ENCODE measurements at regions not wholly inside any gene's neighbourhood (a gene's known extent, or its start where the extent isn't known, plus 50 kb on each side); places are given as distances from the start of the nearest gene placed in this dataset.

DNA sequence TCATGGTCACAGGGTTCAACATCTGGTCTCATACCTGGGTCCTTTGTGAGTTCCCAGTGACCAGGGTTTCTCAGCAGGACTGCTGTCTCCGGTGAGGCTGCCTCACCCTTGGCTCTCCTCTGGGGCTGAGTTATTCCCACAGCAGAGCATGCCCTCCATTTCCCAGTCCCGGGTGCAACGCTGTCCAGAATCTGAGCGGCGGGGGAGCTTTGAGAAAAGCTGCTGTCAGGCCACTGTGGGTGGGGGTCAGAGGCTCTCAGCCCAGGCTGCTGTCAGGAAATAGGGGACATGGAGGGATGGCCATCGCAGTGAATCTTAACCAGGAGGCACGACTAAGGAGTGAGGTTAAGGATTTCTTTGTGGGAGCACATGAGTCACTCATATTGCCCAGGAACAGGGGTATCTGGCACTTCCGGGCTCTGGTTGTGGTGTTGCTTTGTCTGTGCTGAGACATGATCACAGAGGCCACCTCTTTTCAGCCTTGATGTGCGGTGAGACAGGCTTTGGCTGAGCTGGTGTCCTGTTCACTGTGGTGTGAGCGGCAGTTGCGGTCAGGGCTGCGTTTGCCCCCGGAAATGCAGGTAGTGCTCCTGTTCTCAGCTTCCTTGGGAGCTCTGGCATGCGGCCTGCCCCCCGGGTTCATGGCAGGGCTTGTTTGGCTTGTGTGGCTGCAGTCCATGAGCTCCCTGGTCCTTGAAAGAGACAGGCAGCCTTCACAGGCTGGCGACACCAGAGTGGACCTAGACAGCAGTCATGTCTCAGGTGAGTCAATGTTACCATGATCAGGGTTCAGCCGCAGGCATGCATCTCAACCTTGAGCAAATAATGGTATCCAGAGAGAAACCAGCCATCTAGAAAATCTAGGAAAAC lies 310.7 kb upstream of the MYT1L start:
- DNase-seq (ENCODE audit: low spot score) = no peak

DNA sequence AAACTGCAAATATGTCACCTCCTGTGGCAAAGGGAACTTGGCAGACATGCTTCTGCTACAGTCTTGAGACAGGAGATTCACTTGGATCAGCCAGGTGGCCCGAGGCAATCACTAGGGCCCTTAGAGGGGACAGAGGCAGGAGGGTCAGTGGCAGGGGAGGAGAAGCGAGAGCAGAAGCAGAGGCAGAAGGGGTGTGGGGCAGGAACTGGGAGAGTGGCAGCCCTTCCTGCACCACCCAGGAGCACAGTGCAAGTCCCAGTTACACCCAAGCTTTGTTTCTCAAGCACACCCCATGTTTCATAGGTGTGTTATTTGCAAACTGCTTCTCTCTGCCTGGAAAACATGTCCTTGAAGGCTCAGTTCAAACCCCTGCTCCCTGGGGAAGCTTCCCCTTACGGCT lies 309.7 kb upstream of the MYT1L start:
- no peak for DNase-seq (ENCODE audit: low spot score)

DNA sequence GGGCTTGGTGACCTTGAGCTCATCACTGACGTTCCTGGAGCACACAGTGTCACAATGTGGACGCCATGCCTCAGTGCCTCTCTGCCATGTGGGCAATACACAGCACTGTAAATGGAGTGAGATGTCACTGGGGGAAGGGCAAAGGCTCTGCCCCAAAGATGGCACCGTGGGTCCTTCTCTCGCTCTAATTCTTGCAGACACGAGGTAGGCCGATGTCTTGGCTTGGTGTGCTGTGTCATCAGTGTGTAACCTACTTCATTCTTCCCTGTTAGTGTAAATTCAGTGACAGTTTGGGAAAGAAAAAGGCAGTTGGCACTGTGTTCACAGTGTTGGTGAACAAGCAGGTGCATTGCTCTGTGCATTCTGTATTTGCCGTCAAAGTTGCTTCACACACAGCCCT lies 309.3 kb upstream of the MYT1L start:
- DNase-seq (ENCODE audit: low spot score) = no peak

DNA sequence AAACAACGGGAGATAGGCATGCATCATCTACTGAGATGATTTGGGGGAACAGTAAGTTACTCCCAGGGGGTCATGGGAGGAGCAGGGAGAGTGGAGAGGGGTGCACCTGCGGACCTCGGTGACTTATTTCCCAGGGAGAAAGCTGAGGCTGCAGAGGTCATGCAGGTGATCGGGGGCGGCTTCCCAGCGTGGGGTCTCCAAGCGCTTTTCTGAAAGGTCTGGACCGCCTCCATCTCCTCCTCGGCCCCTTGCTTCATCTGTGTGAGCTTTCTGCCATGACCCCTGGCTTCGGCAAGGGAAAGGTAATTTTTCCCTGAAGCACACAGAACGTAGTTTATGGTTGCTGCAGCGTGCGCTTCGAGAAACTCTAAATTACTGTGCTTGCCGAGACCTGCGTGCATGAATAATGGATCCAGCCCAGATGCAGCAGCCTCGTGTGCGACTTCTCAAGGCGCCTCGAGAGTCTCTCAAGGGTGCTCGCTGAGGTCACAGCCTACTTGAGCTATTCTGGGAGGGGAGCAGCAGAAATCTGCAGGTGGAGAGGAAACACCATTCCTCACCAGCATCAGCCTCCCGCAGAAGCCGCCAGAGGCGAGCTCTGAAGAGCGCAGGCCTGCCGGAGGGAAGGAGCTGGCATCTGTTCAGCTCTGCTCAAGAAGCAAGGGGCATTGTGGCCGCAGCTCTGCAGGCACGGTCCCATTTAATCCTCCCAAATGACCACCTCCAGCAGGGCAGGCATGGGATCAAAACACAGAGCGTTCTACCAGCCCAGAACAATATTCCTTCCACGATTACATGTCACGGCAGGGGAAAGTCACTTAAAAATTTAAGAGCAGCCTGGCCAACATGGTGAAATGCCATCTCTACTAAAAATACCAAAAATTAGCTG lies 308.4 kb upstream of the MYT1L start:
- peak; percentile 78 for DNase-seq (ENCODE audit: low spot score)

GRCh38 chr2:2638547-2639220 lies 307.6 kb upstream of the MYT1L start:
- DNase-seq (ENCODE audit: low spot score) = no peak

DNA sequence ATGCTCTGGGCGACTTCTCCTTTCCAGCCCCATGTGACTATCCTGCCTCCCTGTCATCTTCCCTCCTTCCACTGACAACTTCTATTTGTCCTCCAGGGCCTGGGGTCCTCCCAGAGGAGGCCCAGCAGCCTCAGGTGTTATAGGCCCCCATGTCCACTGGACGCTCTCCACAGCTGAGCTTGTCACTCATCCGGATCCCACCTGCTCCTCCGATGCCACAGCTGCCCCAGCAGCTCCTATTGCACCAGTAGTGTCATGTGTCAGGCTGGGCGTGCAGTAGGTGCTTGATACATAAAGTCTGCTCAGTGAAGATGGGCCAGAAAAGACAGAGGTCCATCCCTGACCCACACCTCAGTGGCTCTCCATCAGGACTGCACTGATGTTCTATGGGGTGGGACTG lies 305.7 kb upstream of the MYT1L start:
- no peak for DNase-seq (ENCODE audit: low spot score)

DNA sequence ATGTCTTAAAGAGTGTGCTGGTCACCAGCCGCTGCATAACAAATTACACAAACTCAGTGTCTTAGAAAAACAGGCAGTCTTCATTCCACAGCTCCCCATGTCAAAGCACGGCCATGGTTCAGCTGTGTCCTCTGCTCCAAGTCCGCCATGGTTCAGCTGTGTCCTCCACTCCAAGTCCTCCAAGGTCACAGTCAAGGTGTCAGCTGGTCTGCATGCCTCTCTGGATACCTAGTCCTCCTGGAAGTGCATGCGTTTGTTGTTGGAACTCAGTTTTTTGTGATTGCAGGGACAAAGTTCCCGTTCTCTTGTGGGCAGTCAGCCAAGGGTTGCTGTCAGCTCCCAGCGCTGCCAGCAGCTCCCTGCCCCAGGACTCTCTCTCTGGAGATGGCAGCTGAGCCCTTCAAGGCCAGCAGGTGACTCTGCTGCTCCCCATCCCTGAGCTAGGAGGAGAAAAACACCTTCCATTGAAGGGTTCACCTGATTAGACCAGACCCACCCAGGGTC lies 304.0 kb upstream of the MYT1L start:
- no peak for DNase-seq (ENCODE audit: low spot score)

DNA sequence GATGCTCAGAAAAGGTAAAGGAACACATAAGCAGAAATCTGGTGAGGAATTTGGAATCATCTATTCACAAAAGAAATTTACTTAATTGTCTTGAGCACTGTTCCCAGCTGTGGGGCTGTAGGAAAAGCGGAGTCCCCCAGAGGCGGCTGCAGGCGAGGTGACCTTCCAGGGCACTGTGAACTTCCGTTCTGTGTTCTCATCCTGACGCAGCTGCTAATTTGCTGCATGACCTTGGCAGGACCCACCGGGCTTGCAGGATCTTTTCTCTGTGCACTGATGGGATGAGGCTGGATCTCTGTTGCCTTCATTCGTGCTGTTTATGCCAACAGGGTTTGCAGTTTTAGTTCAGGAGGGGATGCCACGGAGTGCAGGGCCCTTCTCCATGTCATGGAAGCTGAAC lies 301.9 kb upstream of the MYT1L start:
- no peak for DNase-seq (ENCODE audit: low spot score)

DNA sequence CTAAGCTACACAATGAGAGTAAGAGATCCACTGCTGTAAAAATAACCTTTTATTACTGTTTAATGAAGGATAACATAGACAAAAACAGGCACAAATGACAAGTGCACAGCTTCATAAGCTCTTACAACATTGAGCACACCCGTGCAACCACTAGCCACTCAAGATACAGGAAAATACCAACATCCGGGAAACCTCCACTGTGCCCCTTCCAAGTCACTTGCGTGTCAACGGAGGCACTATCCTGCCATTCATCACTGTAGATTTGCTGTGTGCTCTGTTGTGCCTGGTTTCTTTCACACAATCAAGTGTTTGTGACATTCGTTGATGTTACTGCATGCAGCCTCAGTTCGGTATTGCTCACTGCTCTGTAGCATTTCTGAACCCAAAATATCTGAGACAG lies 292.9 kb upstream of the MYT1L start:
- no peak for DNase-seq (ENCODE audit: low spot score)

- no peak for DNase-seq (ENCODE audit: low spot score)
Observed at GRCh38 chr2:2621855-2622254, 290.8 kb upstream of the MYT1L start.

DNA sequence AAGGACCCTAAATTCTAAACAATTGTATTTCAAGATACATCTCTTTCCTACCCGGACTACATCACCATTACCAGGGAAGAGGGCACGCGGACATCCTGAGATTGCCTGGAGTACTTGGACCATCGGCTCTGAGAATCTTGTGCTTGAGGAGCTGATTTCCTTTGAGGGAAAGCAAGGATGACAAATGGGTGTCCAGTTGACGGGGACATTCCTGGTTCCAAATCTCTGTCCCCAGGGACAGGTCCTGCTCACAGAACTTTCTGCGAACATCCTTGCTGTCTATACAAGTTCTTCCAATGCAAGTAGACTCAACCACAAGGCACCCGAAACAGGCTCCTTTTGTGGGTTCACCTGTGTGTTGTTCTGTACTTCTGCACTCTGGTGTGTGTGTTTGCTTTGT lies 289.5 kb upstream of the MYT1L start:
- no peak for DNase-seq (ENCODE audit: low spot score)

DNA sequence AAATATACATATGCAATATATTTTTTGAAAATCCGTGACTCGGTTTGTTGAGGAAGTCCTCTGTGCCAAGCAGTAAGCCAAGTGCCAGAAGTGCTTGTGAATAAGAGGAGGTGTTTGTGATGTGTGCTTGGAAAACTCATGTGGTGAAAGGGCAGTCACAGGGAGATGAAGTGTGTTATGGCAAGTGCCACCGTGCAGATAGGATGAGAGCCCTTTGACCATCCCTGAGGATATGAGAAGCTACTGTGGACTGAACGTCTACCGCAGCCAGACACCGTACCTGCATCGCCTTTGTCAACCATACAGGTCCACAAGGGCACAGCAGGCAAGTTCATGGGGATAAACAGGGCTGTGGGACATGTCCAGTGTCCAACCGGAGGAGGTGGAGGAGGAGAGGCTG lies 288.9 kb upstream of the MYT1L start:
- DNase-seq (ENCODE audit: low spot score) = no peak

DNA sequence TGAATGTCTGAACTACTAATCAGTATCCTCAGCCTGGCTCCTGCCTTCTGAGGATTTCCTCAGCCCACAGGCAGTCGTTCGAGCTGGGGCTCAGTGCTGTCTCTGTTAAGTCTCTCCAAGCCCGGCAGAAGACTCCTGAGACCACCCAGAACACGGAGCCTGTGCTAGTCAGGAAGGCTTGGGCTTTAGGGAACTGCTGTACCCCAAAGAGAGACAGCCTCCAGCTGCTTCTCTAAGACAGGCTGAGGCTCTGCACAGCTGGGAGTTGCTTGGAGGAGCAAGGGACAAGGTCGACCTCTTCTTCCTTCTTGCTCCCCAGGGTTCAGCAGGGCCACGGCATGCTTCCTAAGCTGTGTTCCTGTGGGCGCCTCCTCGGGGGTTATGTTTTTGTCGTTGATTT lies 283.4 kb upstream of the MYT1L start:
- DNase-seq (ENCODE audit: low spot score) = no peak

DNA sequence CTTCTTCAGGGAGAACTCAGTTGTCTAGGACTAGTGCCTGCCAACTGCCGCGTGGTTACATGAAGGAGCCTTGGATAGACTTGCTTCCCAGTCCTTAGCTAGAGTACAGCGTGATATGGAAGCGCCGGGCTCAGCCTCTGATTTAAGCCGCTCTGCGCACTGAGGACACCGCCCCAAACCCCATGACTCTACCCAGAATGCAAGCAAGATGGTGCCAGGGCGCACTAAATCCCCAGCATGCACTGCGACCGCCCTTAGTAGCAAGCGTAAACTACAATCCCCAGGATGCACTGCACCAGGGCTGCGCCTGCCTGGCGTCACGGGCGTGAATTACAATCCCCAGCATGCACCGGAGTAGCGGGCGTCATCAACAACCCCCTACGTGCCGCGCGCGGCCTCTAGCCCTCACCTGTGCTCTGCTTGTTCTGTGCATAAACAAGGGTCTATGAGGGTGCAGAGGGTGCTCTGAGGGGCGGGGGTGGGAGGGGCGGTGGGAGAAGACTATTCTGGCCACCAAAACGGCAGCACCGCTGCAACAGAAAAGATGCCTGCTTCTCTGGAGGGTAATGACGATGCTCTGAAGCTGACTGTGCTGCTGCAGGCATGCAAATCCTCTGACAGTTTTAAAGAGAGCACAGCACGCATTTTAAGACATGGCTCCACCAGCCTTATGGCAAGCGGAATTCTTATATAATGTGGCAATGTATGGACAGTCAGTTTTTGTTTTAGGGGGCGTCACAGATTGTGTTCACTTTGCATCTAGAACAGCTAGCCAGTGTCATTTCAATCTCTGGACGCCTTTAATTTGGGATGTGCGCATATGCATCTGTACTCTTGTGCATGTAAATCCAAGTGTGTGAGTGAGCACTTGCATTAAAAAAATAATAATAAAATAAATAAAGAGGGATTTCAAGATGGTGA lies 282.5 kb upstream of the MYT1L start:
- peak; percentile 97 for DNase-seq (ENCODE audit: low spot score)

DNA sequence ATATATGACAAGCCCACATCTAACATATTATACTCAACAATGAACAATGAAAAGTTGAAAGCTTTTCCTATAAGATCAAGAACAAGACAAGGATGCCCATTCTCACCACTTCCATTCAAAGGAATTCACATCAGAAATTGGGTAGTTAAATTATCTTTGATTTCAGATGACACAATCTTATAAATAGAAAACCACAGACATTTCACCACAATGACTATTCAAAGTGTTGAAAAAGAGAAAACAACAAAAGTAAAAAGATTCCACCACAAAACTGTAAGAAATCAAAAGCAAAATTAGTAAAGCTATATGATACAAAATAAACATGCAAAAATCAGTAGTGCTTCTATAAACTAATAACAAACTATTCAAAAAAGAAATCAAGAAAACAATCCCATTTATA lies 279.7 kb upstream of the MYT1L start:
- DNase-seq (ENCODE audit: low spot score) = no peak

DNA sequence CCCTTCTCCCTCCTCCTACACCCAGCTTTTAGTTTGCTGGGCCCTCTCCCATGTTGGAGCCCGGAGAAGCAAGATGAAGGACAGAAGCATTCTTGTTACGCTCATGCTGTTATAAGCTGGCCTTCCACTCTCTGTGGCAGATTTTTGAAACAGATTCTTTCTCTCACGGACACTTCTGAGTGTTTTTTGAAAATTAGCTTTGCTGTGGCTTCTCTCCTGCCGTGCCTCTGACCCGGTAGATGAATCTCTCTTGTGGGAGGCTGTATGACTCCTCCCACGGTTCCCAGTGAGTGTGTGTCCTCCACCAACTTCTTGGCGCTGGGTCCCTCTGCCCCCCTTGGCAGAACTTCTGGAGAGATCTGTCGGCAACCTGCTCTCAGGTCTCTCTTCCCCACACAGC lies 269.3 kb upstream of the MYT1L start:
- DNase-seq (ENCODE audit: low spot score) = no peak

DNA sequence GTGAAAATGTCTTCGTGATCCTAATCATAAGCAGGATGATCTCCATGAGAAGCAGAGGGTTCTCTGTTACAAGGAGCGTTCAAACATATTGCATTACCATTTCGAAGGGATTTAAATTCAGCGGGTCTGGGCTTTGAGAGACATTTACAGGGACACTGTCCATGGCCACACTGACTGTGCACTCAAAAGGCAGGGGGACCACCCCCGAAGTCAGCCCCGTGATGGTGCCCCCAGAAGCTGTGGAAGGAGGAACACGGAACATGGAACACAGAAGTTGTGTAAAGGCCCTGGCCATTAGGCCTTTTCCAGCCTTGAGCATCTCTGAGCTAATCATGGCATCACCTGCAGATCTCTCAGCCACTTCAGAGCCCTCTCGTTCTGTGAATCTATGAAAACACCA lies 268.4 kb upstream of the MYT1L start:
- no peak for DNase-seq (ENCODE audit: low spot score)

- no peak for DNase-seq (ENCODE audit: low spot score)
Observed at GRCh38 chr2:2597712-2598111, 266.6 kb upstream of the MYT1L start.

GRCh38 chr2:2591542-2591940 lies 260.5 kb upstream of the MYT1L start:
- no peak for DNase-seq (ENCODE audit: low spot score)

- no peak for DNase-seq (ENCODE audit: low spot score)
Observed at GRCh38 chr2:2590841-2591541, 259.9 kb upstream of the MYT1L start.

- DNase-seq (ENCODE audit: low spot score) = no peak
Observed at GRCh38 chr2:2590141-2590540, 259.1 kb upstream of the MYT1L start.
